GM21526 (cell line): ENCODE measurements at regions not wholly inside any gene's neighbourhood (a gene's known extent, or its start where the extent isn't known, plus 50 kb on each side); places are given as distances from the start of the nearest gene placed in this dataset.
"Not testable (repeated sequence)": the region's sequence is repeated elsewhere in the genome, so short reads cannot be mapped to it uniquely, and the experiment has no call there.

Source experiments
- ATAC-seq: cut with Tn5 transposase; IDR thresholded peaks from one replicate; pipeline ENCODE4 v1.9.1; 2021; ENCODE audit warnings: moderate library complexity; ENCODE audit not compliant: unreplicated experiment, low FRiP score

- no peak for ATAC-seq
These were observed 906.7 kb downstream of the IGSF11 start for GRCh38 chr3:118127992-118128391.

GRCh38 chr3:118128886-118129285 is 905.8 kb downstream of the IGSF11 start:
- no peak for ATAC-seq

GRCh38 chr3:118137778-118138177 is 896.9 kb downstream of the IGSF11 start:
- no peak for ATAC-seq

GRCh38 chr3:118144919-118145318 is 889.7 kb downstream of the IGSF11 start:
- ATAC-seq = no peak

- no peak for ATAC-seq
These were observed 887.8 kb downstream of the IGSF11 start for GRCh38 chr3:118146658-118147375.

- no peak for ATAC-seq
These were observed 883.5 kb downstream of the IGSF11 start for GRCh38 chr3:118151164-118151563.

- not testable (repeated sequence) for ATAC-seq
These were observed 871.7 kb downstream of the IGSF11 start for GRCh38 chr3:118162627-118163588.

GRCh38 chr3:118165413-118165812 is 869.2 kb downstream of the IGSF11 start:
- no peak for ATAC-seq

- ATAC-seq = no peak
These were observed 867.1 kb downstream of the IGSF11 start for GRCh38 chr3:118167571-118167970.

- ATAC-seq = no peak
These were observed 866.5 kb downstream of the IGSF11 start for GRCh38 chr3:118168175-118168574.

GRCh38 chr3:118171236-118171852 is 863.3 kb downstream of the IGSF11 start:
- no peak for ATAC-seq

GRCh38 chr3:118180853-118181252 is 853.8 kb downstream of the IGSF11 start:
- ATAC-seq = no peak

- ATAC-seq = no peak
These were observed 853.4 kb downstream of the IGSF11 start for GRCh38 chr3:118181274-118181673.

- no peak for ATAC-seq
These were observed 848.6 kb downstream of the IGSF11 start for GRCh38 chr3:118186051-118186450.

GRCh38 chr3:118187221-118187620 is 847.4 kb downstream of the IGSF11 start:
- no peak for ATAC-seq

- no peak for ATAC-seq
These were observed 838.5 kb downstream of the IGSF11 start for GRCh38 chr3:118196183-118196582.

- ATAC-seq = no peak
These were observed 835.6 kb downstream of the IGSF11 start for GRCh38 chr3:118199044-118199443.

GRCh38 chr3:118204052-118204656 is 830.5 kb downstream of the IGSF11 start:
- ATAC-seq = no peak

GRCh38 chr3:118207271-118207670 is 827.4 kb downstream of the IGSF11 start:
- ATAC-seq = no peak

- no peak for ATAC-seq
These were observed 826.0 kb downstream of the IGSF11 start for GRCh38 chr3:118208642-118209041.

GRCh38 chr3:118213892-118214291 is 820.8 kb downstream of the IGSF11 start:
- no peak for ATAC-seq
